ENCODE measurements at regions not wholly inside any gene's neighbourhood (a gene's known extent, or its start where the extent isn't known, plus 50 kb on each side); places are given as distances from the start of the nearest gene placed in this dataset.
A peak's percentile ranks its signal among the peaks of the same experiment; 100 is the strongest.

GRCh38 chr16:74035816-74036215 is 260.8 kb upstream of the PSMD7 start:
- no peak for DNase-seq (ENCODE audit: low read depth)

- DNase-seq (ENCODE audit: low read depth) = peak; percentile 15
Measured at GRCh38 chr16:74034862-74035261, 261.8 kb upstream of the PSMD7 start.

- no peak for DNase-seq (ENCODE audit: low read depth)
Measured at GRCh38 chr16:74034200-74034599, 262.4 kb upstream of the PSMD7 start.

- no peak for DNase-seq (ENCODE audit: low read depth)
Measured at GRCh38 chr16:74033441-74033995, 263.1 kb upstream of the PSMD7 start.

- DNase-seq (ENCODE audit: low read depth) = no peak
Measured at GRCh38 chr16:74031551-74031950, 265.1 kb upstream of the PSMD7 start.

GRCh38 chr16:74030000-74030706 is 266.5 kb upstream of the PSMD7 start:
- DNase-seq (ENCODE audit: low read depth) = no peak

GRCh38 chr16:74029115-74029792 is 267.4 kb upstream of the PSMD7 start:
- DNase-seq (ENCODE audit: low read depth) = peak; percentile 13

GRCh38 chr16:74026373-74027281 is 270.0 kb upstream of the PSMD7 start:
- no peak for DNase-seq (ENCODE audit: low read depth)

- no peak for DNase-seq (ENCODE audit: low read depth)
Measured at GRCh38 chr16:74024953-74025352, 271.7 kb upstream of the PSMD7 start.

- DNase-seq (ENCODE audit: low read depth) = no peak
Measured at GRCh38 chr16:74020095-74020670, 276.4 kb upstream of the PSMD7 start.

GRCh38 chr16:74019612-74020011 is 277.0 kb upstream of the PSMD7 start:
- DNase-seq (ENCODE audit: low read depth) = no peak

GRCh38 chr16:74015953-74016352 is 280.7 kb upstream of the PSMD7 start:
- no peak for DNase-seq (ENCODE audit: low read depth)

- DNase-seq (ENCODE audit: low read depth) = no peak
Measured at GRCh38 chr16:73998707-73999106, 297.9 kb upstream of the PSMD7 start.

- DNase-seq (ENCODE audit: low read depth) = no peak
Measured at GRCh38 chr16:73997971-73998370, 298.6 kb upstream of the PSMD7 start.

- DNase-seq (ENCODE audit: low read depth) = no peak
Measured at GRCh38 chr16:73997340-73997711, 299.3 kb upstream of the PSMD7 start.

GRCh38 chr16:73996624-73997339 is 299.8 kb upstream of the PSMD7 start:
- no peak for DNase-seq (ENCODE audit: low read depth)

GRCh38 chr16:73993878-73994277 is 302.7 kb upstream of the PSMD7 start:
- no peak for DNase-seq (ENCODE audit: low read depth)

GRCh38 chr16:73978407-73978784 is 318.2 kb upstream of the PSMD7 start:
- no peak for DNase-seq (ENCODE audit: low read depth)

- DNase-seq (ENCODE audit: low read depth) = no peak
Measured at GRCh38 chr16:73976644-73977043, 320.0 kb upstream of the PSMD7 start.

GRCh38 chr16:73973174-73973573 is 323.4 kb upstream of the PSMD7 start:
- DNase-seq (ENCODE audit: low read depth) = no peak

- DNase-seq (ENCODE audit: low read depth) = no peak
Measured at GRCh38 chr16:73966851-73967250, 329.8 kb upstream of the PSMD7 start.
